IMR-90 (cell line): ENCODE measurements at regions not wholly inside any gene's neighbourhood (a gene's known extent, or its start where the extent isn't known, plus 50 kb on each side); places are given as distances from the start of the nearest gene placed in this dataset.

Source experiments
- ATAC-seq: fragments of 200-7000 bp; cut with Tn5 transposase; 2 replicates; pipeline ENCODE4 v1.9.1; 2020; ENCODE audit warnings: low read depth, mild to moderate bottlenecking, moderate library complexity
- BruUV-seq: library from RNA; stranded (reverse); fragments of 400-500 nt; replicated peaks from 2 replicates; lab custom pipeline; 2021; lab: Mats Ljungman, UMichigan
- CTCF ChIA-PET: fragments of 300-600 bp; formaldehyde crosslinking; extraction: SDS; loops from one replicate; lab custom pipeline; 2021; ENCODE audit warnings: antibody characterized with exemption; lab: Yijun Ruan, JAX
- POLR2A ChIA-PET: fragments of 300-600 bp; sonication (Branson Sonifier 250); formaldehyde crosslinking; loops from one replicate; lab custom pipeline; 2022; ENCODE audit warnings: antibody characterized with exemption; ENCODE audit not compliant: unreplicated experiment; lab: Charles Lee
- DNase-seq: peaks from one replicate; pipeline ENCODE4 v3.0.0; 2013
- H2AFZ ChIP-seq: replicated peaks from 2 replicates; pipeline ENCODE3; 2013; ENCODE audit warnings: low read length, mild to moderate bottlenecking; ENCODE audit not compliant: poor library complexity
- H2AK5ac ChIP-seq: 2 replicates; pipeline ENCODE4 v1.6.1; 2013; ENCODE audit warnings: low read depth, low read length, inconsistent platforms
- H2AK9ac ChIP-seq: replicated peaks from 2 replicates; pipeline ENCODE3; 2013; ENCODE audit warnings: mild to moderate bottlenecking, low read depth, low read length, moderate library complexity; ENCODE audit not compliant: poor library complexity
- H2BK120ac ChIP-seq: 2 replicates; pipeline ENCODE4 v1.6.1; 2013; ENCODE audit warnings: low read depth, low read length, inconsistent platforms
- H2BK15ac ChIP-seq: 3 replicates; pipeline ENCODE4 v1.6.1; 2013; ENCODE audit warnings: low read depth, low read length, inconsistent platforms
- H2BK20ac ChIP-seq: 2 replicates; pipeline ENCODE4 v1.6.1; 2013; ENCODE audit warnings: low read depth, mild to moderate bottlenecking, inconsistent platforms, low read length, moderate library complexity
- H2BK5ac ChIP-seq: 2 replicates; pipeline ENCODE4 v1.6.1; 2013; ENCODE audit warnings: mild to moderate bottlenecking, low read depth, low read length, inconsistent platforms; ENCODE audit not compliant: poor library complexity, severe bottlenecking
- H3K14ac ChIP-seq: replicated peaks from 2 replicates; pipeline ENCODE4 v1.6.1; 2013; ENCODE audit warnings: low read depth, low read length, inconsistent platforms
- H3K18ac ChIP-seq: 2 replicates; pipeline ENCODE4 v1.6.1; 2013; ENCODE audit warnings: low read depth, low read length, control low read depth
- H3K23ac ChIP-seq: 2 replicates; pipeline ENCODE4 v1.6.1; 2013; ENCODE audit warnings: low read depth, low read length, inconsistent platforms
- H3K27ac ChIP-seq: 2 replicates; pipeline ENCODE4 v1.5.1; 2013; ENCODE audit warnings: mild to moderate bottlenecking, control low read depth, low read length; ENCODE audit not compliant: insufficient read depth
- H3K27me3 ChIP-seq: 2 replicates; pipeline ENCODE4 v1.6.1; 2013; ENCODE audit warnings: low read length; ENCODE audit not compliant: control insufficient read depth, insufficient read depth
- H3K36me3 ChIP-seq: 2 replicates; pipeline ENCODE4 v1.6.1; 2013; ENCODE audit warnings: low read length, mixed read lengths; ENCODE audit not compliant: control insufficient read depth, insufficient read depth
- H3K4ac ChIP-seq: 2 replicates; pipeline ENCODE4 v1.6.1; 2013; ENCODE audit warnings: low read depth, low read length, inconsistent platforms
- H3K4me1 ChIP-seq: 2 replicates; pipeline ENCODE4 v1.6.1; 2013; ENCODE audit warnings: low read length, mixed read lengths; ENCODE audit not compliant: control insufficient read depth, insufficient read depth
- H3K4me2 ChIP-seq: 2 replicates; pipeline ENCODE4 v1.6.1; 2013; ENCODE audit warnings: low read depth, mild to moderate bottlenecking, control low read depth, low read length, moderate library complexity
- H3K4me3 ChIP-seq: 2 replicates; pipeline ENCODE4 v1.5.1; 2013; ENCODE audit warnings: low read depth, mild to moderate bottlenecking, control low read depth, low read length, moderate library complexity; ENCODE audit not compliant: insufficient read depth
- H3K56ac ChIP-seq: 2 replicates; pipeline ENCODE4 v1.6.1; 2013; ENCODE audit warnings: low read length, inconsistent platforms; ENCODE audit not compliant: insufficient read depth; ENCODE audit errors: extremely low read depth
- H3K79me1 ChIP-seq, 2 experiments: 2 replicates each; pipeline ENCODE4 v1.6.1; 2013; ENCODE audit warnings: low read length in 2 of 2, inconsistent platforms in 1 of 2, low read depth in 1 of 2
- H3K9ac ChIP-seq: 2 replicates; pipeline ENCODE4 v1.6.1; 2013; ENCODE audit warnings: low read depth, low read length, control low read depth
- H3K9me1 ChIP-seq: 2 replicates; pipeline ENCODE4 v1.6.1; 2013; ENCODE audit warnings: low read length, inconsistent platforms; ENCODE audit not compliant: insufficient read depth
- H3K9me3 ChIP-seq: 2 replicates; pipeline ENCODE4 v1.6.1; 2013; ENCODE audit warnings: low read length; ENCODE audit not compliant: control insufficient read depth, insufficient read depth
- H4K20me1 ChIP-seq: 2 replicates; pipeline ENCODE4 v1.6.1; 2013; ENCODE audit warnings: low read length, inconsistent platforms; ENCODE audit not compliant: insufficient read depth
- H4K5ac ChIP-seq: 2 replicates; pipeline ENCODE4 v1.6.1; 2013; ENCODE audit warnings: mild to moderate bottlenecking, low read depth, low read length, control low read depth
- H4K8ac ChIP-seq, 2 experiments: 2 replicates each; pipeline ENCODE4 v1.6.1; 2013; ENCODE audit warnings: low read depth in 2 of 2, low read length in 2 of 2, control low read depth in 1 of 2, inconsistent platforms in 1 of 2
- H4K91ac ChIP-seq: 2 replicates; pipeline ENCODE4 v1.6.1; 2013; ENCODE audit warnings: low read depth, low read length, inconsistent platforms; ENCODE audit not compliant: insufficient read depth
- CHD1 ChIP-seq: IDR thresholded peaks from 2 replicates; pipeline ENCODE4 v1.6.1; 2012; ENCODE audit warnings: low read depth, low read length, improper control_type of control experiment
- CTCF ChIP-seq: conservative IDR thresholded peaks from 2 replicates; pipeline ENCODE4 v1.5.1; 2012; ENCODE audit warnings: mild to moderate bottlenecking, low read depth, low read length, improper control_type of control experiment
- MAFK ChIP-seq: IDR thresholded peaks from 2 replicates; pipeline ENCODE4 v1.6.1; 2012; ENCODE audit warnings: low read depth, low read length, improper control_type of control experiment
- MAZ ChIP-seq: IDR thresholded peaks from 2 replicates; pipeline ENCODE4 v1.6.1; 2012; ENCODE audit warnings: low read depth, mild to moderate bottlenecking, low read length, improper control_type of control experiment, moderate library complexity, borderline replicate concordance
- NFE2L2 ChIP-seq: fragments of 150-350 bp; IDR thresholded peaks from 2 replicates; pipeline ENCODE4 v1.6.1; 2016; ENCODE audit warnings: low read depth, mild to moderate bottlenecking, low read length
- USF2 ChIP-seq: fragments of 150-350 bp; IDR thresholded peaks from 2 replicates; pipeline ENCODE4 v1.6.1; 2017; ENCODE audit warnings: mild to moderate bottlenecking, antibody characterized with exemption, low read length, low read depth
- whole genome bisulfite sequencing, 2 experiments: methylation state at CpG; one replicate each; pipeline versions ENCODE4 v1.1.5 to v1.1.7; 2013; ENCODE audit warnings: missing lambda C conversion rate in 2 of 2; ENCODE audit not compliant: insufficient read length in 1 of 2; ENCODE audit errors: extremely low coverage in 2 of 2; 5-methylcytosine and 5-hydroxymethylcytosine counted together
- dilution Hi-C: fragments of 300-500 bp; cut with HindIII; formaldehyde crosslinking; loops from one replicate; pipeline ENCODE4 v1.14.3; 2018; ENCODE audit warnings: low sequenced_read_pairs; ENCODE audit not compliant: unreplicated experiment
- in situ Hi-C: fragments of 300-500 bp; cut with MboI; formaldehyde crosslinking; loops from 3 replicates; pipeline ENCODE4 v1.14.3; 2019; ENCODE audit warnings: low sequenced_read_pairs, inconsistent platforms, mixed read lengths
- intact Hi-C: fragments of 100-400 bp; cut with micrococcal nuclease; formaldehyde crosslinking; loops from 2 replicates; pipeline ENCODE4 v1.10.0; 2022

GRCh38 chr5:176151281-176151680, 86.9 kb upstream of the SIMC1 start:
- no peak overlapping the region for H2AK5ac ChIP-seq
- H3K27me3 ChIP-seq: peaks cover 8% of the 10 kb centered on the region
- ChIA-PET CTCF (no interaction called here), POLR2A (no interaction called here)
- no peak overlapping the region for H2BK5ac ChIP-seq
- dilution Hi-C loops: no loop called here
- no peaks in the 10 kb centered on the region for H3K36me3 ChIP-seq
- no TSS peak for BruUV-seq
- peak; percentile 84 for ATAC-seq
- H3K4ac ChIP-seq: no peak overlapping the region
- no peak overlapping the region for H3K23ac ChIP-seq
- H3K9ac ChIP-seq: no peak overlapping the region
- no peak overlapping the region for H4K8ac ChIP-seq
- no peaks in the 10 kb centered on the region for H3K9me3 ChIP-seq
- peaks cover 20% of the 10 kb centered on the region for H3K4me1 ChIP-seq
- peaks cover 3% of the 10 kb centered on the region; the same call in 1 of the 2 replicates for H4K20me1 ChIP-seq
- no peak overlapping the region for H3K56ac ChIP-seq
- no peak overlapping the region for H3K14ac ChIP-seq
- intact Hi-C loops: loop anchor here (5.0 kb wide), 1 partner anchor 211 kb away; the partner anchor contains the start of gene KIAA1191
- peak overlapping the region; percentile 40 for H2AFZ ChIP-seq
- no peak overlapping the region for H3K4me3 ChIP-seq
- DNase-seq: peak; percentile 90
- H3K27ac ChIP-seq: no peak overlapping the region
- in situ Hi-C loops: no loop called here
- no peak overlapping the region for H4K91ac ChIP-seq
- H3K79me1 ChIP-seq: no peaks in the 10 kb centered on the region
- no peak overlapping the region for H2BK20ac ChIP-seq
- H4K5ac ChIP-seq: no peak overlapping the region
- H3K9me1 ChIP-seq: peaks cover 10% of the 10 kb centered on the region; the same call in 1 of the 2 replicates
- no peak overlapping the region for H2BK120ac ChIP-seq
- no peak overlapping the region for H3K4me2 ChIP-seq
- TF ChIP-seq USF2 (no peak), MAZ (no peak), CHD1 (no peak), NFE2L2 (no peak), CTCF (0 out of 2 replicates have a peak, but pooled peaks have one; percentile 12), MAFK (no peak)
- 80% methylated on average over 3 of the region's 9 CpGs; no CpG with 5 or more reads in 1 of the 2 experiments for WGBS, 2 experiments
- no peak overlapping the region for H3K18ac ChIP-seq
- H2AK9ac ChIP-seq: no peak overlapping the region
- H2BK15ac ChIP-seq: no peak overlapping the region
